ENCODE measurements at regions not wholly inside any gene's neighbourhood (a gene's known extent, or its start where the extent isn't known, plus 50 kb on each side); places are given as distances from the start of the nearest gene placed in this dataset.

DNA sequence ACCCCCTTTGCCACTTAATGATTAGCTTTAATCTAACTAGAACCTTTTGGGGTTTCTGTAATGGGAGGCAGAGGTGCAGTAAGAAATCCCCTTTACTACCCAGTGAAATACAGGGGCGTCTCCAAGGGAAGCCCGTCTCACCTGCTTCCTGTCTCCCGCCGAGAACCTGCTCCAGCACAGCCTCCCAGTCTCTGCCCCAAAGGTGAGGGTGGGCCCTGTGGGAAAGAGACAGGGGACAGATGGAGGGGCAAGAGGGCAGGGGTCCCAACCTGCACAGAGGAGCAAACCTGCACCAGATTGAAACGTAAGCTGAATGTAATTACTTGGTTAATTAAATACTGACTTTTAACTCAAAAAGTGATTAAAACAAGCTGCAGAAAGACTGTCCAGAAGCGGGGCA, 474.2 kb upstream of the SULF2 start:
- Mint-ChIP-seq H3K9me3 (ENCODE audit: low read depth, unreplicated experiment) (no peaks in the 10 kb centered on the region), H3K27ac (ENCODE audit: unreplicated experiment) (no peak overlapping the region), H3K4me3 (ENCODE audit: low read depth, unreplicated experiment) (no peak overlapping the region), H3K36me3 (ENCODE audit: insufficient read depth, unreplicated experiment) (no peaks in the 10 kb centered on the region), H3K27me3 (ENCODE audit: unreplicated experiment) (peaks cover 34% of the 10 kb centered on the region), H3K4me1 (ENCODE audit: low read depth, unreplicated experiment) (peaks cover 9% of the 10 kb centered on the region)
- no peak for DNase-seq
- CTCF ChIA-PET, result no interaction called here
- intact Hi-C loops (cut with micrococcal nuclease; ENCODE audit: unreplicated experiment), result no loop called here
- TF ChIP-seq, protein P1, sequence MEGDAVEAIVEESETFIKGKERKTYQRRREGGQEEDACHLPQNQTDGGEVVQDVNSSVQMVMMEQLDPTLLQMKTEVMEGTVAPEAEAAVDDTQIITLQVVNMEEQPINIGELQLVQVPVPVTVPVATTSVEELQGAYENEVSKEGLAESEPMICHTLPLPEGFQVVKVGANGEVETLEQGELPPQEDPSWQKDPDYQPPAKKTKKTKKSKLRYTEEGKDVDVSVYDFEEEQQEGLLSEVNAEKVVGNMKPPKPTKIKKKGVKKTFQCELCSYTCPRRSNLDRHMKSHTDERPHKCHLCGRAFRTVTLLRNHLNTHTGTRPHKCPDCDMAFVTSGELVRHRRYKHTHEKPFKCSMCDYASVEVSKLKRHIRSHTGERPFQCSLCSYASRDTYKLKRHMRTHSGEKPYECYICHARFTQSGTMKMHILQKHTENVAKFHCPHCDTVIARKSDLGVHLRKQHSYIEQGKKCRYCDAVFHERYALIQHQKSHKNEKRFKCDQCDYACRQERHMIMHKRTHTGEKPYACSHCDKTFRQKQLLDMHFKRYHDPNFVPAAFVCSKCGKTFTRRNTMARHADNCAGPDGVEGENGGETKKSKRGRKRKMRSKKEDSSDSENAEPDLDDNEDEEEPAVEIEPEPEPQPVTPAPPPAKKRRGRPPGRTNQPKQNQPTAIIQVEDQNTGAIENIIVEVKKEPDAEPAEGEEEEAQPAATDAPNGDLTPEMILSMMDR (IDR thresholded peaks at IDR 0.05; ENCODE audit: unreplicated experiment), result no peak
- BruUV-seq (replicated peaks), result no TSS peak

DNA sequence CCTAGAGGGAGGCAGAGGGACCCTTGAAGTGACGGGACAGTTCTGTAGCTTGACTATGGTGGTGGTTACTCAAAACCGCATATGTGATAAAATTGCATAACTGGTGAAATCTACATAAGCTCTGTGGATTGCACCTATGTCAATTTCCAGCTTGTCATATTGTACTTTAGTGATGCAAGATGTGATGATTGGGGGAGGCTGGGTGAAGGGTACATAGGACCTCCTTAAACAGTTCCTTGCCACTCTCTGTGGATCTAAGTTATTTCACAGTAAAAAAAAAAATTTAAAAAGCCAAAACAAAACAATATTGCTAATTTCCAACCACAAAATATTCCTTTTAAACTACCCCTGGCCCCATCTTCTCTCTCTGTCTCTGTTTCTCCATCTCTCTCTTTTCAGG, 472.6 kb upstream of the SULF2 start:
- no TSS peak for BruUV-seq (replicated peaks)
- no peak overlapping the region for H3K27ac Mint-ChIP-seq (ENCODE audit: unreplicated experiment)
- H3K4me1 Mint-ChIP-seq (ENCODE audit: low read depth, unreplicated experiment), result peaks cover 9% of the 10 kb centered on the region
- H3K9me3 Mint-ChIP-seq (ENCODE audit: low read depth, unreplicated experiment), result no peaks in the 10 kb centered on the region
- TF ChIP-seq, protein P1 (IDR thresholded peaks at IDR 0.05; ENCODE audit: unreplicated experiment), result no peak
- no peak overlapping the region for H3K4me3 Mint-ChIP-seq (ENCODE audit: low read depth, unreplicated experiment)
- CTCF ChIA-PET, result interaction anchor here (0.5 kb wide), 1 partner anchor 10 kb away, joined by 4 read pairs; no protein-coding TSS in a partner anchor
- no peaks in the 10 kb centered on the region for H3K36me3 Mint-ChIP-seq (ENCODE audit: insufficient read depth, unreplicated experiment)
- intact Hi-C loops (cut with micrococcal nuclease; ENCODE audit: unreplicated experiment), result no loop called here
- DNase-seq, result no peak
- peaks cover 18% of the 10 kb centered on the region for H3K27me3 Mint-ChIP-seq (ENCODE audit: unreplicated experiment)

DNA sequence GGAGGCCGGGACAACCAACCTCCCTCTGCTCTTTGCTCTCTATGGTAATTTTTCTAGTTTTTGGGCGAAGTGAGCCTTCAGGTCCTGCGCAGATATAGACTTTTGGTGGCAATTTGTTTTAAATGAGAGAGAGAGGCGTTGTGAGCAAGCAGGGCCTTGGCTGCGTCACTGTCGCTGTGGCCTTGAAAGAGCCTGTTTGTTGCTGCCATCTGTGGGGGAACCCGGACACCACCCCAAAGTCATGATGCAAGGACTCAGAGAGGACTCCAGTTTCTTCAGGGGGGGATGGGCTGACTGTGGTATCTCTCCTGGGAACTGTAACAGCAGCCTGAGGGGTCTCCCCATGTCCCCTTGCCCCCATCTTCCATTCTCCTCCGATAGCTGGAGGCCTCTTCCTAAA, 462.7 kb upstream of the SULF2 start:
- Mint-ChIP-seq H3K36me3 (ENCODE audit: insufficient read depth, unreplicated experiment) (no peaks in the 10 kb centered on the region), H3K4me3 (ENCODE audit: low read depth, unreplicated experiment) (no peak overlapping the region), H3K27ac (ENCODE audit: unreplicated experiment) (no peak overlapping the region), H3K4me1 (ENCODE audit: low read depth, unreplicated experiment) (no peaks in the 10 kb centered on the region), H3K27me3 (ENCODE audit: unreplicated experiment) (peaks cover 34% of the 10 kb centered on the region), H3K9me3 (ENCODE audit: low read depth, unreplicated experiment) (peaks cover 2% of the 10 kb centered on the region)
- TF ChIP-seq, protein P1 (IDR thresholded peaks at IDR 0.05; ENCODE audit: unreplicated experiment), result no peak
- no peak for DNase-seq
- CTCF ChIA-PET, result interaction anchor here (0.6 to 0.7 kb wide), 2 partner anchors 10 to 540 kb away, joined by 3 to 4 read pairs; no protein-coding TSS in a partner anchor
- intact Hi-C loops (cut with micrococcal nuclease; ENCODE audit: unreplicated experiment), result no loop called here
- BruUV-seq (replicated peaks), result no TSS peak

DNA sequence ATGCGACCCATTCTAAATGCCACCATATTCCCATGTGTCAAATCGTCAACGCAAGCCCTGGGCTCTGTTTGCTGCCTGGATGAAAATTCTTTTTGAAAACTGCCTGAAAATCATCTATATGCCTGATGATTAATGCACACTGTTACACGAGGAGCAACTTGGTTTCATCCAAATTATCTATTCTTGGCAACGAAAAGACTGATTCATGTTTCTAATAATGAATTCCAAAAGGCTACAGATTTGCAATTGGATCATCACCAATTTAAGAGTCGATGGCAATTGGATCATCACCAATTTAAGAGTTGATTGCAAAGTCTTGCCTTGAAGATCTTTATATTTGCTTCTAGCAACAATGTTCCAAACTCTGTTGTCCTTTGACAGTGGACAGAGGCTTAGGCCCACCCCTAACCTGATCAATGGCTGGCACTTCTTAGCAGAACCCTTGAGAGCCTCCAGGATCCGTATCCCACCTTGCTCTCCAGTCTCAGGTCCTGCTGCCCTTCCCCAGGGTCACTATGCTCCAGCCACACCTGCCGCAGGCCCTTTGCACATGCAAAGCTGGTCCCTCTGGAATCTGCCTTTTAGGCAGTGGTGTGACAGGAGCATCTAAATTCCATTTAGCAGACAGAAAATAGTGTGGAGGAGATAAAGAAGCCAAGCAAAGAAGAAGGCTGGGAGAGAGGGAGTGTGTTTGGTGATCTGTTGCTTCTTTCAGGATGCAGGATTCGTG, 460.9 kb upstream of the SULF2 start:
- H3K27me3 Mint-ChIP-seq (ENCODE audit: unreplicated experiment), result peaks cover 51% of the 10 kb centered on the region
- H3K27ac Mint-ChIP-seq (ENCODE audit: unreplicated experiment), result no peak overlapping the region
- TF ChIP-seq, protein P1 (IDR thresholded peaks at IDR 0.05; ENCODE audit: unreplicated experiment), result no peak
- H3K4me1 Mint-ChIP-seq (ENCODE audit: low read depth, unreplicated experiment), result no peaks in the 10 kb centered on the region
- no peaks in the 10 kb centered on the region for H3K36me3 Mint-ChIP-seq (ENCODE audit: insufficient read depth, unreplicated experiment)
- DNase-seq, result no peak
- intact Hi-C loops (cut with micrococcal nuclease; ENCODE audit: unreplicated experiment), result no loop called here
- no peak overlapping the region for H3K4me3 Mint-ChIP-seq (ENCODE audit: low read depth, unreplicated experiment)
- H3K9me3 Mint-ChIP-seq (ENCODE audit: low read depth, unreplicated experiment), result no peaks in the 10 kb centered on the region
- CTCF ChIA-PET, result no interaction called here
- no TSS peak for BruUV-seq (replicated peaks)
